ENCODE measurements at regions not wholly inside any gene's neighbourhood (a gene's known extent, or its start where the extent isn't known, plus 50 kb on each side); places are given as distances from the start of the nearest gene placed in this dataset.

- DNase-seq (ENCODE audit: low spot score), result no peak
Measured at GRCh38 chr1:217089361-217090014, 366.3 kb upstream of the ESRRG start.

GRCh38 chr1:217088521-217089284 lies 365.5 kb upstream of the ESRRG start:
- DNase-seq (ENCODE audit: low spot score), result no peak

- DNase-seq (ENCODE audit: low spot score), result no peak
Measured at GRCh38 chr1:217088011-217088410, 364.8 kb upstream of the ESRRG start.

GRCh38 chr1:217079584-217079983 lies 356.4 kb upstream of the ESRRG start:
- DNase-seq (ENCODE audit: low spot score), result no peak

GRCh38 chr1:217078959-217079358 lies 355.7 kb upstream of the ESRRG start:
- DNase-seq (ENCODE audit: low spot score), result no peak

- DNase-seq (ENCODE audit: low spot score), result no peak
Measured at GRCh38 chr1:217078078-217078690, 355.0 kb upstream of the ESRRG start.

- DNase-seq (ENCODE audit: low spot score), result no peak
Measured at GRCh38 chr1:217077426-217077825, 354.2 kb upstream of the ESRRG start.

- no peak for DNase-seq (ENCODE audit: low spot score)
Measured at GRCh38 chr1:217076902-217077301, 353.7 kb upstream of the ESRRG start.

GRCh38 chr1:217072926-217073325 lies 349.7 kb upstream of the ESRRG start:
- DNase-seq (ENCODE audit: low spot score), result no peak

GRCh38 chr1:217067642-217068041 lies 344.4 kb upstream of the ESRRG start:
- no peak for DNase-seq (ENCODE audit: low spot score)

GRCh38 chr1:217066794-217067193 lies 343.6 kb upstream of the ESRRG start:
- no peak for DNase-seq (ENCODE audit: low spot score)

GRCh38 chr1:217063172-217063908 lies 340.1 kb upstream of the ESRRG start:
- no peak for DNase-seq (ENCODE audit: low spot score)

GRCh38 chr1:217062586-217062985 lies 339.4 kb upstream of the ESRRG start:
- no peak for DNase-seq (ENCODE audit: low spot score)

- DNase-seq (ENCODE audit: low spot score), result no peak
Measured at GRCh38 chr1:217059401-217059800, 336.2 kb upstream of the ESRRG start.

- no peak for DNase-seq (ENCODE audit: low spot score)
Measured at GRCh38 chr1:217053676-217054075, 330.4 kb upstream of the ESRRG start.

- DNase-seq (ENCODE audit: low spot score), result no peak
Measured at GRCh38 chr1:217052626-217053025, 329.4 kb upstream of the ESRRG start.

- no peak for DNase-seq (ENCODE audit: low spot score)
Measured at GRCh38 chr1:217052196-217052595, 329.0 kb upstream of the ESRRG start.

GRCh38 chr1:217049721-217050120 lies 326.5 kb upstream of the ESRRG start:
- no peak for DNase-seq (ENCODE audit: low spot score)

- no peak for DNase-seq (ENCODE audit: low spot score)
Measured at GRCh38 chr1:217049081-217049480, 325.9 kb upstream of the ESRRG start.

GRCh38 chr1:217048104-217048707 lies 325.0 kb upstream of the ESRRG start:
- DNase-seq (ENCODE audit: low spot score), result no peak

- no peak for DNase-seq (ENCODE audit: low spot score)
Measured at GRCh38 chr1:217040711-217041455, 317.7 kb upstream of the ESRRG start.
